ENCODE measurements at regions not wholly inside any gene's neighbourhood (a gene's known extent, or its start where the extent isn't known, plus 50 kb on each side); places are given as distances from the start of the nearest gene placed in this dataset.

- intact Hi-C loops (cut with DNase I): no loop called here
- Histone ChIP-seq H3K27me3 (no peaks in the 10 kb centered on the region), H3K4me1 (replicated peaks in 1 of 2) (no peaks in the 10 kb centered on the region), H3K27ac (no peak overlapping the region), H3K4me3 (no peak overlapping the region), H3K36me3 (replicated peaks in 1 of 2) (no peaks in the 10 kb centered on the region), H3K9me3 (replicated peaks in 1 of 3) (peaks cover 0 to 8% (median 0%) of the 10 kb centered on the region in 3 donors)
- whole genome bisulfite sequencing, 4 donors: 88 to 93% (median 89%) methylated on average over 3 of the region's 3 CpGs
- no peak for DNase-seq
- no peak for TF ChIP-seq POLR2A (IDR thresholded peaks at IDR 0.05)
- TF ChIP-seq CTCF (IDR thresholded peaks at IDR 0.05): no peak
Observed at GRCh38 chr6:160917572-160917971, 74.0 kb upstream of the MAP3K4 start.

- intact Hi-C loops (cut with DNase I): loop anchor here in 1 of 2 donors (10.0 kb wide), 1 partner anchor 185 kb away; no protein-coding TSS in a partner anchor
- WGBS, 4 donors: 75 to 92% (median 87%) methylated on average over 2 of the region's 2 CpGs
- Histone ChIP-seq H3K27ac (no peak overlapping the region), H3K4me3 (no peak overlapping the region), H3K27me3 (no peaks in the 10 kb centered on the region), H3K36me3 (replicated peaks in 1 of 2) (no peaks in the 10 kb centered on the region), H3K4me1 (replicated peaks in 1 of 2) (no peaks in the 10 kb centered on the region), H3K9me3 (replicated peaks in 1 of 3) (no peaks in the 10 kb centered on the region)
- peak in 4 of 7 donors; percentile 22 to 53 (median 42) for DNase-seq
- no peak for TF ChIP-seq POLR2A (IDR thresholded peaks at IDR 0.05)
- TF ChIP-seq CTCF (IDR thresholded peaks at IDR 0.05): no peak
Observed at GRCh38 chr6:160919723-160920440, 71.7 kb upstream of the MAP3K4 start.

GRCh38 chr6:160921095-160921494 lies 70.5 kb upstream of the MAP3K4 start:
- 72 to 80% (median 78%) methylated on average over 3 of the region's 3 CpGs for WGBS, 4 donors
- Histone ChIP-seq H3K4me3 (no peak overlapping the region), H3K9me3 (replicated peaks in 1 of 3) (no peaks in the 10 kb centered on the region), H3K4me1 (replicated peaks in 1 of 2) (no peaks in the 10 kb centered on the region), H3K27me3 (no peaks in the 10 kb centered on the region), H3K36me3 (replicated peaks in 1 of 2) (no peaks in the 10 kb centered on the region), H3K27ac (no peak overlapping the region)
- intact Hi-C loops (cut with DNase I): loop anchor here in 1 of 2 donors (10.0 kb wide), 1 partner anchor 186 kb away; no protein-coding TSS in a partner anchor
- TF ChIP-seq CTCF (IDR thresholded peaks at IDR 0.05) (no peak), POLR2A (IDR thresholded peaks at IDR 0.05) (no peak)
- no peak for DNase-seq

GRCh38 chr6:160926281-160927276 lies 65.0 kb upstream of the MAP3K4 start:
- no peak overlapping the region for H3K4me3 ChIP-seq
- TF ChIP-seq POLR2A (IDR thresholded peaks at IDR 0.05) (no peak), CTCF (IDR thresholded peaks at IDR 0.05) (no peak)
- intact Hi-C loops (cut with DNase I): loop anchor here in 1 of 2 donors (10.0 kb wide), 1 partner anchor 192 kb away; no protein-coding TSS in a partner anchor
- H3K27ac ChIP-seq: no peak overlapping the region
- WGBS, 4 donors: 83 to 90% (median 87%) methylated on average over 20 to 29 of the region's 29 CpGs
- peaks cover 8 to 12% of the 10 kb centered on the region in 2 donors for H3K4me1 ChIP-seq (replicated peaks in 1 of 2)
- DNase-seq: no peak
- no peaks in the 10 kb centered on the region for H3K9me3 ChIP-seq (replicated peaks in 1 of 3)
- H3K27me3 ChIP-seq: no peaks in the 10 kb centered on the region
- no peaks in the 10 kb centered on the region for H3K36me3 ChIP-seq (replicated peaks in 1 of 2)
